Sigmoid colon (tissue), 6 donors: ENCODE measurements at regions not wholly inside any gene's neighbourhood (a gene's known extent, or its start where the extent isn't known, plus 50 kb on each side); places are given as distances from the start of the nearest gene placed in this dataset.

Experiments
- DNase-seq: peaks from one replicate; pipeline ENCODE4 v3.0.0-alpha.2; 2019
- H3K27ac ChIP-seq, 4 donors: fragments of 200-600 bp; sonication (generic); one replicate each; pipeline ENCODE4 v1.5.1; 2016 to 2019; ENCODE audit warnings: mild to moderate bottlenecking in 1 of 4
- H3K27me3 ChIP-seq, 3 donors: fragments of 200-600 bp; sonication (generic); one replicate each; pipeline ENCODE4 v1.5.1; 2019; ENCODE audit warnings: mild to moderate bottlenecking in 1 of 3
- H3K36me3 ChIP-seq, 4 donors: fragments of 200-600 bp; sonication (generic); one replicate each; pipeline ENCODE4 v1.5.1; 2016 to 2019
- H3K4me1 ChIP-seq, 4 donors: fragments of 200-600 bp; sonication (generic); one replicate each; pipeline ENCODE4 v1.5.1; 2017 to 2019
- H3K4me3 ChIP-seq, 4 donors: fragments of 200-600 bp; sonication (generic); one replicate each; pipeline ENCODE4 v1.5.1; 2017 to 2019; ENCODE audit warnings: mild to moderate bottlenecking in 2 of 4, moderate library complexity in 1 of 4
- H3K9me3 ChIP-seq, 4 donors: fragments of 200-600 bp in 3 of 4; sonication (generic) in 3 of 4; one replicate each; pipeline versions ENCODE4 v1.5.1 to v1.6.1; 2013 to 2019
- EP300 ChIP-seq, 4 donors: sonication (generic); formaldehyde crosslinking; IDR thresholded peaks; one replicate each; pipeline ENCODE4 v1.6.1; 2017; ENCODE audit warnings: antibody characterized with exemption in 4 of 4
- POLR2A ChIP-seq, 2 donors: fragments of 450-650 bp; IDR thresholded peaks; one replicate each; pipeline ENCODE4 v1.6.1; 2016; ENCODE audit warnings: antibody characterized with exemption in 2 of 2, mild to moderate bottlenecking in 2 of 2, moderate library complexity in 2 of 2
- POLR2AphosphoS5 ChIP-seq, 4 donors: sonication (generic); formaldehyde crosslinking; IDR thresholded peaks; one replicate each; pipeline ENCODE4 v1.6.1; 2017; ENCODE audit warnings: antibody characterized with exemption in 4 of 4
- WGBS, 2 donors: extraction: QIAGEN DNeasy Blood & Tissue Kit; methylation state at CpG; one replicate each; pipeline ENCODE4 v1.1.7; 2013; 5-methylcytosine and 5-hydroxymethylcytosine counted together
- intact Hi-C: fragments of 100-400 bp; cut with DNase I; formaldehyde crosslinking; loops from one replicate; pipeline ENCODE4 v1.15.1; 2023
- TF ChIP-seq, protein P1 (sequence below), 4 experiments: fragments of 450-650 bp in 3 of 4; fragments of 200-600 bp in 1 of 4; IDR thresholded peaks; one replicate each; pipeline ENCODE4 v1.5.1; 2016 to 2019; ENCODE audit warnings: antibody characterized with exemption in 4 of 4, mild to moderate bottlenecking in 3 of 4, moderate library complexity in 2 of 4
- donor health status: healthy with polysubstance abuse.
- donor health status: healthy.

DNA sequence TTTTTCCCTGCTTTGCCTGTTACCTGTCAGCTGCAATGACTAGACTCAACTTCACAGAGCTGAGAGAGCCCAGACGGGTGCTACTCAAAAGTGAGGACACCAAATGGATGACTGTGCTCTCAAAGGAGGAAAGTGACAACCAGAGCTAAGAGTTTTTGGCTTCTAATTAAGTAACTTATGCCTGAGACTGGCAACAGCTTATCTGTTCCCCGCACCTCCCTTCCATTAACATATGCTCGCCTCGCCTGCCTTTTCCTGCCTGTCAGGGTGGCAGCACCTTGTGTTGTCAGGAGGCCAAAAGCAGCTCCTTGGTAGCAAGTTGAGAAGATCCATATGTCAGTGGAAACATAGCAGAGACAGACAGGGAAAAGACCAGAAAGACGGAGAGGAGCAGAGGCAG lies 573.9 kb upstream of the KIRREL3 start:
- DNase-seq: no peak
- intact Hi-C loops: no loop called here
- WGBS, 2 donors: 76 to 80% methylated on average over 5 of the region's 5 CpGs
- Histone ChIP-seq H3K9me3 (peaks cover 0 to 2% (median 0%) of the 10 kb centered on the region in 4 donors), H3K4me1 (no peaks in the 10 kb centered on the region), H3K4me3 (no peak overlapping the region), H3K27me3 (no peaks in the 10 kb centered on the region), H3K36me3 (no peaks in the 10 kb centered on the region), H3K27ac (no peak overlapping the region)
- TF ChIP-seq POLR2AphosphoS5 (IDR thresholded peaks at IDR 0.05): no peak
- no peak for TF ChIP-seq POLR2A (IDR thresholded peaks at IDR 0.05)
- TF ChIP-seq, protein P1, sequence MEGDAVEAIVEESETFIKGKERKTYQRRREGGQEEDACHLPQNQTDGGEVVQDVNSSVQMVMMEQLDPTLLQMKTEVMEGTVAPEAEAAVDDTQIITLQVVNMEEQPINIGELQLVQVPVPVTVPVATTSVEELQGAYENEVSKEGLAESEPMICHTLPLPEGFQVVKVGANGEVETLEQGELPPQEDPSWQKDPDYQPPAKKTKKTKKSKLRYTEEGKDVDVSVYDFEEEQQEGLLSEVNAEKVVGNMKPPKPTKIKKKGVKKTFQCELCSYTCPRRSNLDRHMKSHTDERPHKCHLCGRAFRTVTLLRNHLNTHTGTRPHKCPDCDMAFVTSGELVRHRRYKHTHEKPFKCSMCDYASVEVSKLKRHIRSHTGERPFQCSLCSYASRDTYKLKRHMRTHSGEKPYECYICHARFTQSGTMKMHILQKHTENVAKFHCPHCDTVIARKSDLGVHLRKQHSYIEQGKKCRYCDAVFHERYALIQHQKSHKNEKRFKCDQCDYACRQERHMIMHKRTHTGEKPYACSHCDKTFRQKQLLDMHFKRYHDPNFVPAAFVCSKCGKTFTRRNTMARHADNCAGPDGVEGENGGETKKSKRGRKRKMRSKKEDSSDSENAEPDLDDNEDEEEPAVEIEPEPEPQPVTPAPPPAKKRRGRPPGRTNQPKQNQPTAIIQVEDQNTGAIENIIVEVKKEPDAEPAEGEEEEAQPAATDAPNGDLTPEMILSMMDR (IDR thresholded peaks at IDR 0.05): no peak
- TF ChIP-seq EP300 (IDR thresholded peaks at IDR 0.05): no peak

- Histone ChIP-seq H3K4me3 (no peak overlapping the region), H3K9me3 (peaks cover 0 to 2% (median 0%) of the 10 kb centered on the region in 4 donors), H3K27me3 (no peaks in the 10 kb centered on the region), H3K4me1 (no peaks in the 10 kb centered on the region), H3K36me3 (no peaks in the 10 kb centered on the region), H3K27ac (no peak overlapping the region)
- no peak for TF ChIP-seq EP300 (IDR thresholded peaks at IDR 0.05)
- no peak for TF ChIP-seq POLR2A (IDR thresholded peaks at IDR 0.05)
- TF ChIP-seq, protein P1 (IDR thresholded peaks at IDR 0.05): no peak
- no peak for TF ChIP-seq POLR2AphosphoS5 (IDR thresholded peaks at IDR 0.05)
- no peak for DNase-seq
- WGBS, 2 donors: 54 to 82% methylated on average over 3 of the region's 3 CpGs
- intact Hi-C loops: no loop called here
Observed at GRCh38 chr11:127568891-127569290, 568.3 kb upstream of the KIRREL3 start.

GRCh38 chr11:127567237-127567932 lies 566.8 kb upstream of the KIRREL3 start:
- Histone ChIP-seq H3K9me3 (peaks cover 0 to under 1% (median 0%) of the 10 kb centered on the region in 4 donors), H3K4me3 (no peak overlapping the region), H3K36me3 (no peaks in the 10 kb centered on the region), H3K27ac (no peak overlapping the region), H3K27me3 (no peaks in the 10 kb centered on the region), H3K4me1 (no peaks in the 10 kb centered on the region)
- intact Hi-C loops: no loop called here
- TF ChIP-seq, protein P1 (IDR thresholded peaks at IDR 0.05): no peak
- no peak for TF ChIP-seq POLR2A (IDR thresholded peaks at IDR 0.05)
- TF ChIP-seq EP300 (IDR thresholded peaks at IDR 0.05): no peak
- TF ChIP-seq POLR2AphosphoS5 (IDR thresholded peaks at IDR 0.05): no peak
- 60 to 62% methylated on average over 2 of the region's 2 CpGs for WGBS, 2 donors
- DNase-seq: no peak

GRCh38 chr11:127564810-127565209 lies 564.2 kb upstream of the KIRREL3 start:
- Histone ChIP-seq H3K9me3 (no peaks in the 10 kb centered on the region), H3K27me3 (no peaks in the 10 kb centered on the region), H3K36me3 (no peaks in the 10 kb centered on the region), H3K4me1 (no peaks in the 10 kb centered on the region), H3K4me3 (no peak overlapping the region), H3K27ac (no peak overlapping the region)
- WGBS, 2 donors: 87 to 88% methylated on average over 4 of the region's 4 CpGs
- intact Hi-C loops: no loop called here
- no peak for DNase-seq
- TF ChIP-seq POLR2A (IDR thresholded peaks at IDR 0.05) (no peak), POLR2AphosphoS5 (IDR thresholded peaks at IDR 0.05) (no peak), EP300 (IDR thresholded peaks at IDR 0.05) (no peak)
- TF ChIP-seq, protein P1 (IDR thresholded peaks at IDR 0.05): no peak

DNA sequence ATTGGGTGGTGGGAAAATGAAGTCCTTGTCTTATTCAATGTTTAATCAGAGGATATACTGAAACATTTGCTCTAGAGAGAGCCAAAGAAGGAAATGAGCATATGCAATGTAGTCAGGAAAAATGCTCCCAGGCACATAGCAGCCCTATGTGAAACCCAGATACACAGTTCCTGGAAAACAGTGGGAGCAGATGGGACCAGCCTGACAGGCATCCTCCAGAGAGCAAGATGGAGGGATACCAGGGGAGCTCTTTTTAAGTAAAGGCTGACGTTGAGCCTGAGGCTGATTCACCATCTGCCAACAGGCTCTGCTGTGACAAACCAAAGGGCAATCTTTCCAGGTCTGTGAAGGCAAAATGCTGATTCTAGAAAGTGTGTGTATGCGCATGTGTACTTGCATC lies 559.4 kb upstream of the KIRREL3 start:
- no peak overlapping the region for H3K27ac ChIP-seq
- no peaks in the 10 kb centered on the region for H3K9me3 ChIP-seq
- no peak for DNase-seq
- H3K27me3 ChIP-seq: no peaks in the 10 kb centered on the region
- H3K4me1 ChIP-seq: no peaks in the 10 kb centered on the region
- no peaks in the 10 kb centered on the region for H3K36me3 ChIP-seq
- TF ChIP-seq POLR2AphosphoS5 (IDR thresholded peaks at IDR 0.05) (no peak), EP300 (IDR thresholded peaks at IDR 0.05) (no peak), POLR2A (IDR thresholded peaks at IDR 0.05) (no peak)
- TF ChIP-seq, protein P1 (IDR thresholded peaks at IDR 0.05): no peak
- WGBS, 2 donors: 58 to 91% methylated on average over 2 of the region's 2 CpGs
- no peak overlapping the region for H3K4me3 ChIP-seq
- intact Hi-C loops: no loop called here
